ENCODE measurements at regions not wholly inside any gene's neighbourhood (a gene's known extent, or its start where the extent isn't known, plus 50 kb on each side); places are given as distances from the start of the nearest gene placed in this dataset.
A peak's percentile ranks its signal among the peaks of the same experiment; 100 is the strongest.
"Not testable (repeated sequence)": the region's sequence is repeated elsewhere in the genome, so short reads cannot be mapped to it uniquely, and the experiment has no call there.

DNA sequence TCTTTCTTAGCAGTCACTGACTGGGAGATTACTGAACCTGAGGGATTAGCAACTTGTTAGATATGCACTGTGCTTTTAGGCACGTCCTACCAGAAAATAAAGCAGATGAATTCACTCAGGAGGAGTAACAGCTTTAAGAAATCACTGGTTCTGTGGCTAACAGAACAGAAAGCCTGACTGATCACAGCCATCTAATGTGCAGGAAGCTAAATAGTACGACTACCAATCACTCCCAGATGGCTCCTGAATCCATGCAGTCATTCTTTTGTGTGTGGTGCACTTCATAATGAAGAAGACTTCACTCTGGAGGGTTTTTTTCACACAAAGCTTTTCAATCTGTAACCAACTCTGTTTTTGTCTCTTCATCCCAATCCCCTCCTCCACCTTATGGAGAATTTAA lies 305.3 kb upstream of the INTU start:
- DNase-seq (ENCODE audit: low spot score) (no peak), FAIRE-seq (no peak)

DNA sequence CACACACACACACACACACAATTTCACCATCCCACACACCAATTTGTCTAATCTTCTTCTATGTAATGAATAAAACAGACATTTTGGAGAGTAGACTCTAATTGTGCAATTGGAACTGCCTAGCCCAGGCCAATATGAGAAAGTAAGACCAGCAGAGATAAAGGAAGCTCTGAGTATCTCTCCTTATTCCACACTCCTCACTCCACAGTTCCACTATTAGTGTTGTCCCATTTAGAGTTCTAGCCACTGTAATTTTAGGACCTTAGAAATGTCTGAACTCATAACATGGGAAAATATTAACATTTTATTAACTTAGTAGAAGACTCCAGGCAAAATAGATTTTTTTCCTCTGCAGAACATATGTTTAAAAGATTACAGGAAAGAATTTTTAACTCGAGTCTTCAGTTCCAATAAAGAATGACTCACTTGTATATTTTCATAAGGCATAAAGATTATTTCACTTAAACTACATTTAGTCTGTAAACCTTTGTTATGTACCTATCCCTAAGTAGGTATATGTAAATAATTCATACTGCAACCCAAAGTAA lies 297.6 kb upstream of the INTU start:
- no peak for DNase-seq (ENCODE audit: low spot score)
- no peak for FAIRE-seq

DNA sequence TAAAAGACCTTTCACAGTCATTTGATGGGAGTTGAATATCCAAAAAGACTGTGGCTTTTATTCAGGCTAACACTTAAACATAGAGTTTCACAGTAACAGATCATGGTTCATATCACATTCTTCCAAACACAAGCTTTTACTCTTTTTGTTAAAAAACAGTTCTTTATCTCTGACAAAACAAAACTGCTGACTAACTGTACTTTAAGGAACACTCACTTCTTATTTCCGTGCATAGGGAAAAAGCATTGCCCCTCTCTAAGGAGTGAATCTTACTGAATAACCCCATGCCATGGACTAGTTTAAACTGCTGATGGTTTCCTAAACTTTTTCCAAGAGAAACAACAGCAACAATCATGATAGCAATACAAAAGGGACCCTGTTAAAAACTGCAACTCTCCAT lies 297.0 kb upstream of the INTU start:
- FAIRE-seq (no peak), DNase-seq (ENCODE audit: low spot score) (no peak)

DNA sequence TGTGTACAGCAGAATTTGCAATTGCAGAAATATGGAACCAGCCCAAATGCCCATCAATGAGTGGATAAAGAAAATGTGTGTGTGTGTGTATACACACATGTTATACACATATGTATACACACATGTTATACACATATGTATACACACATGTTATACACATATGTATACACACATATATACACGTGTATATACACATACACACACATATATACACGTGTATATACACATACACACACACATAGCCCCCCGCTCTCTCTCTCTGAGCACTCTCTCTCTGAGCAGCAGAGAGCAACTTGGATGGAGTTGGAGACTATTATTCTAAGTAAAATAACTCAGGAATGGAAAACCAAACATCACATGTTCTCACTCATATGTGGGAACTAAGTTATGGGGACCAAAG lies 289.6 kb upstream of the INTU start:
- not testable (repeated sequence) for DNase-seq (ENCODE audit: low spot score); FAIRE-seq

DNA sequence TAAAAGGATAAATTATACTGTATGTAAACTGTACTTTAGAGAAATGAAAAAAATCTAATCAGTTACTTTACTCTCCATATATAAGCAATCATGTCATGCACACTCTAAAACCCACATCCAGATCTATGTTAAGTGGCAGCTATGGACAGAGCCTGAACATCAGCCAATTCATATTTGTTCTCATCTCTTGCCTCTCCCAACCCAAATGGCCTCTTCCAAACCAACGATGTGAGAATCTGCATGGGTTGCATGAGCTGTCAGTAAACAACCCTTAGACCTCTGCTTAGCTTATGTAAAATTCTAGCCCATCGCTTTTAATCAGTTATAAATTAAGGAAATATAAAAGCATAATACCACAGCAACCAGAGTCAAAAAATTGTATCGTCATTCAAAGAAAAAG lies 288.7 kb upstream of the INTU start:
- DNase-seq (ENCODE audit: low spot score) (no peak), FAIRE-seq (no peak)

DNA sequence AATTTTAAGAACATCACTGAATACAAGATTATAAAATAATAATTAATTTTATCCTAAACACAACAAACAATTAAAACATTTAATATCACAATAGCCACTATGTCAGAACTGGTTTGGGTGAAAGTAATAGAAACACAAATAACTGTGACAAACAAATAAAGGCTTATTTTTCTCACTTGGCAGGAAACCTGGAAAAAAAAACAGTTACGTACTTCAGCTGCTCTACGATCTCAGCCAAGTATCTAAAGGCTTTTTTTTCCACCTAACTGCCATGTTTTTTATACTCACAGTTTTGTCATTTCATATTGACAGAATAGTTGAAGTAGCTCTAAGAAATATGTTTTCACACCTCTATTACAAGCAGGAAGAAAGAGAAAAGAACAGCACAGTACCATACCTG lies 284.8 kb upstream of the INTU start:
- DNase-seq (ENCODE audit: low spot score): no peak
- no peak for FAIRE-seq

DNA sequence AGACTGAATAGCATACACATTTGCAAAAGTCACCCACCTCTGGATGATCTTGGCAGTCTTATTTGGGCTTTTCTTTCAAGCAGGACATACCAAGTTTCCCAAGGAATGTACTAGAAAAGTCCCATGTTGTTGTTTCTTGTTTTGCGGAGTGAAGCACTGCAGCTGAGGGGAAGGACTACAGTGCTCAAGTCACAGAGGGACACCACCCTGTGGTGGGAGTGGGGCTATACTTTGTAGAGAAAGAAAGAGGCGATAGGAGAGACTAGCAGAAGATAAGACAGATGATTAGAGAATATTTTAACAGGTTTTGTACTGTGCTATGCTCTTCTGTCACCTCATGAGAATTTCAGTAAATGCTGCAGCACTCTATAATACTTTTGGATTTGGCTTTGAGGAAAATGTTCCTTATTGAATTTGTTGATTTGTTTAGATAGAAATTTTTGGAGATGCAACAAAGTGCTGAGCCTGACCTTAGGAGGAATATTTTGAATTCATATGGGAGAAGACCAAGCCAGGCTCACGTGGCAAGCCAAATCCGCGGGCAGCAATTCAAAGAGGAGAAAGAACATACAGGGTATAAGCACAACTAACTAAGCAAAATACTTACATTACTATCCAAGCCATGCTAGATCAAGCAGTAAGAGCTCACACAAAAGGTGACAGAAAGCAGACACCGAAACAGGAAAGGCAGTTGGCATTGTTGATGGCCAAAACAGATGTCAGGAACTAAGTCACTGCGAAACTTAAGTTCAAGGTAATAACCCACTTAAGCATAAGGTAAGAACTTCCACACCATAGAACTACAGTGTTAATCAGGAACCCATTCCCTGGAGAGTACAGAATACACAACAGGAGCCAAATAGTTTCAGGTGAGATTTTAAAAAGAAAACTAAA lies 280.3 kb upstream of the INTU start:
- FAIRE-seq: no peak
- DNase-seq (ENCODE audit: low spot score): no peak

- DNase-seq (ENCODE audit: low spot score): no peak
- no peak for FAIRE-seq
Measured at GRCh38 chr4:127355743-127356142, 277.0 kb upstream of the INTU start.

GRCh38 chr4:127357765-127358164 lies 275.0 kb upstream of the INTU start:
- FAIRE-seq: no peak
- no peak for DNase-seq (ENCODE audit: low spot score)

DNA sequence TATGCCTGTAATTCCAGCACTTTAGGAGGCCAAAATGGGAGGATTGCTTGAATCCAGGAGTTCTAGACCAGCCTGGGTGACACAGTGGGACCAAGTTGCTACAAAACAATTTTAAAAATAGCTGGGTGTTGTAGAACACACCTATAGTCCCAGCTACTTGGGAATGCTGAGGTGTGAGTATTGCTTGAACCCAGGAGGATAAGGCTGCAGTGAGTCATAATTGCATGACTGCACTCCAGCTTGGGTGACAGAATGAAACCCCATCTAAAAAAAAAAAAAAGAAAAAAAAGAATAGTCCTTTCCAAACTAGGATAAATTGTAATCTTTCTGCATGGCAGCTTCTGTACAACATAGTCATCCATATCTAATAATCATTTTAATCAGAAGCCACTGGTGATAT lies 270.1 kb upstream of the INTU start:
- no peak for DNase-seq (ENCODE audit: low spot score)
- FAIRE-seq: no peak

DNA sequence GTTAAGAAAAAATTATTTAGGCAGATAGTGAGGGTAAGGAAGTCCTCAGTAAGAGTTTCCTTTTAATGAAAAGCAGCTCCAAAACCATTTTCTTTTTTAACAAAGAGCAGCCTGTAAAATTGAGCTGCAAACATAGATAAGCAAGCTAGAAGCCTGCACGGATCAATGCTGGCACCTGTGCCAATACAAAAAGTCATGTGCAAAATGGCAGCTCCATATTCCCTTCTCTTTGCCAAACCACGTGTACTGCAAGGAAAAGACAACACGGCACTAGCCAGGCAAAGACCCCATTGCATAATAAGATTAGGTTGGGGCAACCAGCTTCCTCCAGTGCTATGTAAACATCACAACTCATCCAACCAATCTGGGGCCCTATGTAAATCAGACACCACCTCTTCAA lies 268.4 kb upstream of the INTU start:
- no peak for DNase-seq (ENCODE audit: low spot score)
- no peak for FAIRE-seq

DNA sequence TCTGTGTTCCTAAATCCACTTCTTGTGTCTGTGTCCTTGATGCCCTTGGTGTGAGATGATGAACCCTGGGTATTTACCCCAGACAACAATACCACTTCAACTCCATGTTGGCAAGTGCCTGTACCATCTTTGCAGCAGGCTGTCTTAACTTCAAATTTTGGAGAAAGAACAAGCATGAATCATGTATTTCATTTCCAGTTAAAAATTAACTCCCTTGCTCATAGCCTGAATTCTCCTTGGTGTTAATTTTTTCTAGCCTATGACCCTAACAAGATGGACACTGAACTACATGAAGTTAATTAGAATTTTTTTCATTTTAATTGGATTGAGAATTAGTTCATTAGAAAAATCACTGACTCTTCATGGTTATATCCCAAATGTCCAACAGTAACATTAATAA lies 267.8 kb upstream of the INTU start:
- DNase-seq (ENCODE audit: low spot score): no peak
- FAIRE-seq: peak; percentile 4

DNA sequence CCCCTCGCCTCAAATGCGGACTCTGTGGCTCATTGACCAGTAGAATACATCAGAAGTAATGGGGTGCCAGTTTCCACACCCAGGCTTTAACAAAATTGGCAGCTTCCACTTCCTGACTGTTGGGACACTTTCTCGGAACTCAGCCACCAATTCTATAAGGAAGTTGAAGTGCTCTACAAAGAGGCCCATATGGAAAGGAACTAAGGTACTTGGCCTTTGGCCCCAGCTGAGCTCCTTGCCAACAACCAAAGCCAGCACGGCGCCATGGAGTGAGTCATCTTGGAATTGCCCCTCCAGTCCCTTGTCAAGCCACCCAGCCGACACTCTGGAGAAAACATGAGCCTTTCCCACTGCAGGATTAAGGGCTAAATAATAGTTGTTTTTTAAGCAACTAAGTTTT lies 262.2 kb upstream of the INTU start:
- no peak for FAIRE-seq
- DNase-seq (ENCODE audit: low spot score): peak; percentile 39

- DNase-seq (ENCODE audit: low spot score): no peak
- no peak for FAIRE-seq
Measured at GRCh38 chr4:127379499-127379898, 253.3 kb upstream of the INTU start.

DNA sequence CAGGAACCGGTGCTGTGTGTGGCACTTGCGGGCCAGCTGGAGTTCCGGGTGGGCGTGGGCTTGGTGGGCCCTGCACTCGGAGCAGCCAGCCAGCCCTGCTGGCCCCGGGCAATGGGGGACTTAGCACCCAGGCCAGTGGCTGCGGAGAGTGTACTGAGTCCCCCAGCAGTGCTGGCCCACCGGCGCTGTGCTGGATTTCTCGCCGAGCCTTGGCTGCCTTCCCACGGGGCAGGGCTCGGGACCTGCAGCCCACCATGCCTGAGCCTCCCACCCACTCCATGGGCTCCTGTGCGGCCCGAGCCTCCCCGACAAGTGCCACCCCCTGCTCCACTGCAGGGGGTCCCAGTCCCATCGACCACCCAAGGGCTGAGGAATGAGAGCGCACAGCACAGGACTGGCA lies 252.8 kb upstream of the INTU start:
- FAIRE-seq; DNase-seq (ENCODE audit: low spot score): not testable (repeated sequence)

GRCh38 chr4:127383666-127384065 lies 249.1 kb upstream of the INTU start:
- FAIRE-seq (no peak), DNase-seq (ENCODE audit: low spot score) (no peak)

GRCh38 chr4:127394516-127394915 lies 238.2 kb upstream of the INTU start:
- no peak for FAIRE-seq
- DNase-seq (ENCODE audit: low spot score): no peak

DNA sequence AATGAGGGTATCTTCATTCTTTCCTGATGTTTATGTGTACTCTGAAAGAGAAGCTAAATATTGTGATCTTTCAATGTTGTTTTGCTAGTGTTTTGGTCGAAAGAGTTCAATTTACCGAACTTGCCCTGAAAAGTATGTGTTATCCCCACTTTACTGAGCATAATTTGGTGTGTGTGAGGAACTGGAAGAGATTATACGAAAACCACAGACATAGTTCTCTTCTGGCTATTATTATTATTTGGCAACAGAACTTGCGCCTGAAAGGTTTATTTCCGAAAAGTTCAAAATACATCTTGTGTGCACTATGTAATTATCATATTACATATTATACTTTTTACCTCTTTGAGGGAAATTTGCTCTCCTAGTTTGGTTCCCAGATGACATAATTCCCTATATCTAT lies 232.5 kb upstream of the INTU start:
- FAIRE-seq (no peak), DNase-seq (ENCODE audit: low spot score) (no peak)

DNA sequence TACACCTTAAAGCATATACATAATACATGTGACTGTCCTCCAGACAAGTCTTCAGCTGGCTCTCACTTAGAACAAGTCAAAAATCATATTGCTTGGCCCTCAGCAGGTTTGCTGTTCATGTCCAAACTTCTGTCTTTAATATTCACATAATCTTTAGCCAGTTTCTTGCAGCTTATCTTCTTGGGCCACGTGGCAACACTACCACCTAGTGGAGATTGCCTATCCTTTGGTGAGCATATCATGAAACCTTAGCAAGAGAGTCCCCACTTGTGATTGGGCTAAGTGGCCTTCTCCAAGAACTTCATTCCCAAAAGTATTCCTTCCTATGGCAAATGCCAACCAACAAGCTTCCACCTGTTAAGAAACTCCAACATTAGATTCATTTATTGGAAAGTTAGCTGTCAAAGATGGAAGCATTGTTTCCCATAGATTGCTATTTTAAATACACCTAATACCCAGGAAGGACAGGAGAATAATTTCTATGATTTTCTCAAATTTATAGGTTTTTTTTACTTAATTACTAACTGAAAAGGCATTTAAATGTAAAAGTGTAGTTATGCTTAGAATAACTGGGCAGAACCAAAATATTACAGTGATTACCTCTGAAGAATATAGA lies 231.9 kb upstream of the INTU start:
- peak; percentile 34 for DNase-seq (ENCODE audit: low spot score)
- FAIRE-seq: no peak

DNA sequence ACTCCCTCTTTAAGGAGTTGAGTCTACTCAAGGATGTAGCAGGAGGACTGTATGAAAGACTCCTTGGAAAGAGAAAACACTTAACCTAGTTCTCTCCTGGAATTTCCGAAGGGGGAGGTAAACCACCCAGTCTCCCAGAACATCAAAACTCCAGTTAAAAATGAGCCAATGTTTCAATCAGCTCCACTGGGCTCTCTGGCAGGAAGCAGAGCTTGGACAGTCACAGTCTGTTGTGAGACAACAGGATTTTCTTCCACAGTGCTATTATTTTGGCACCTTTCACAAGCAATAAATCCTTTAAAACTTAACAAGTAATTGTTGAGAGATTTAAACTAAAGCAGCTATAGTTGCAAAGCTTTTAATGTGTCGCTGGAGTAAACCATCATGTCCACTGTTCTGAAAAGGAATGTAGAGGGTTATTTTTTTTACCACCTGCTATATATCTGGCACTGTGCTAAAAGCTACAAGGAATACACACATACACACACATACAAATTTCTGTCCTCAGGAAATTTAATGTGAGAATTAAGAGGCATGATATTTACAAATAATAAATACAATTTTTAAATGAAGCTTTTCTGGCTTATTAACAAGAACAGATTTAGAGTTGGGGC lies 229.2 kb upstream of the INTU start:
- FAIRE-seq: no peak
- DNase-seq (ENCODE audit: low spot score): no peak

GRCh38 chr4:127406187-127406586 lies 226.6 kb upstream of the INTU start:
- no peak for DNase-seq (ENCODE audit: low spot score)
- no peak for FAIRE-seq

GRCh38 chr4:127407572-127407971 lies 225.2 kb upstream of the INTU start:
- DNase-seq (ENCODE audit: low spot score): not testable (repeated sequence)

More at GRCh38 chr4:127407572-127407971, 225.2 kb upstream of the INTU start:
- FAIRE-seq: not testable (repeated sequence)
